Activated T-cell treated with anti-CD3 and anti-CD28 coated beads, Interleukin-2, amount 50 U/mL, for 48 hours (primary cell): ENCODE measurements at regions not wholly inside any gene's neighbourhood (a gene's known extent, or its start where the extent isn't known, plus 50 kb on each side); places are given as distances from the start of the nearest gene placed in this dataset.

Source experiments
- DNase-seq, 2 experiments: peaks; one replicate each; pipeline ENCODE4 v3.0.0-alpha.2; 2020

DNA sequence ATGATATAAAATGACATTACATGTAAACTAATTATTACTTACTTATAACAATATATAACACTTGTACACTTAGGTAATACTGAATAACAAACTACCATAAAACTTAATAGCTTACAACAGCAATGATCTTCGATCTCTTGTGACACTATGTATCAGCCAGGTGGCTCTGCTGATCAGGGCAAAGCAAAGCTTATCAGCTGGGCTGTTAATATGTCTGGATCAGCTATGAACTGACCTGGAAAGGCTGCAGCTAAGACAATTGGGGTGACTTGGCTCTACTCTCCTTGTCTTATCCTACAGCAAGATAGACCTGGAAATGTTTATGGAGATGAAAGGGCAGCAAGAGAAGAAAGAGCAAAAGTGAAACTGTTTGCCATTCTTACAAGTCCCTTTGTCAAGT is 511.3 kb downstream of the TLR4 start:
- no peak for DNase-seq

DNA sequence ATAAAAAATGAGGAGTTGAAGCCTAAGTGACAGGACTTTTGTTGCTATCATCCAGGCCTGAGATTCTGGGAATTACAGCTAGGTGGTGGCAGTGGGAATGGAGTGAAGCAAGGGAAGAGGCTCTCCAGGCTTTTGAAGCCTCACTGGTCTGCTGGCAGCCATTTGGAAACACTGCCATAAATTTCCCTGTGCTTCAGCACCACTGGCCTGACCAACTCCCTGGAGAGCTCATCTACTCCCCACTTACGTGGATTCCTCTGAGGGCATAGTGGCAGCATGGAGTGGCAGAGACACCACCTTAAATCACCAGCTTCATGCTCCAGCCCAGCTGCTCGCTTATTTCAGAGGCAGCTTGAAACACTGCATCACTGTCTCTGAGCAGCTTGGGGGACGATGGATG is 518.2 kb downstream of the TLR4 start:
- no peak for DNase-seq

DNA sequence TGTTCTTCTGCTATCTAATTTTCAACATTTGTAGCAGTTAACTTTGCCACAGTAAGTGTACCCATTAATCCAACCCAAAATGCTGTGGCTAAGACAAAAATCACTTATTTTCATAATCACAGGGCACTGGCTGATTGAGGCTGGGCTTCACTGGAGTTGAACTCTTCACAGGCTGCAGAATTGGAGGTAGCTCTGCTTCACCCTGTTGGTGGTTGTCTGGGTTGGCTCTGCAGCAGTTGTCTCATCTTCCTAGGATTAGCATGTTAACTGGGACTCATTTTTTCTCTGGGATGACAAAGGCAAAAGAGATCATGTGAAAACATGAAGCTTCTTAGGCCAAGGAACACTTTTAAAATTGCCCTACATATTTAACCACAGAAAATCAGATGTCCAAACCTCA is 518.9 kb downstream of the TLR4 start:
- DNase-seq, result no peak

DNA sequence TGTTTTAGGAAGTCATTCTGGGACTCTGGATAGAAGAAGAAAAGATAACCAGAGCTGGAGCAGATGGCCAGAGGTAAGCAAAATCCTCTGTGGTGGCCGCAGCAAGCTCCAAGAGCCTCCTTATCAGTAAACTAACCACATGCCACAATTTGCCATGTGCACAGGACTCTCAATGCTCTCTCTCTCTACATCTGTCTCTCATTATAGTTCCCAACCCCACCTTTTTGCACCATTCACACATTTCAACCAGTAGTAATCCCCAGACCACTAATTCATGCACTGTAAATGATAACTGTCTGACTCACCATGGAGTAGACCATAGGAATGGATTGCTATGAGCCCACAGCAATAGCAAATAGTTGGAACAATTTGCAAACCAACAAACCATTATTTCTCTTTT is 526.1 kb downstream of the TLR4 start:
- DNase-seq, result no peak

DNA sequence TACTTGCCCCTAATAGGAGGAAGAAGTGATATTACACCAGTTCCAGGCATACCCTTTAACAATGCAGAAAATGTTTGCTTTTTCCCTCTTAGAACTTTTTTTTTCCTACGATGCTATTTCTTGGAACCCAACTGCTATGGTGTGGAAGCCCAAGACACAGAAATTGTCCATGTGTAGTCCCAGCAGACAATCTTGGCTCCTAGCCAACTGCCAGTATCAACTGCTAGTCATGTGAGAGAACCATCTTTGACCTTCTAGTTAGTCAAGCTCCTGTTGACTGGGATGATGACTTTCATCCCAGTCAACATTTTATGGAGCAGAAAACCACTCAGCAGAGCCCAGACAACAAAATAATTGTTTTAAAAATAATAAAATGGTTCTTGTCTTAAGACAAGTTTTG is 532.4 kb downstream of the TLR4 start:
- no peak for DNase-seq

DNA sequence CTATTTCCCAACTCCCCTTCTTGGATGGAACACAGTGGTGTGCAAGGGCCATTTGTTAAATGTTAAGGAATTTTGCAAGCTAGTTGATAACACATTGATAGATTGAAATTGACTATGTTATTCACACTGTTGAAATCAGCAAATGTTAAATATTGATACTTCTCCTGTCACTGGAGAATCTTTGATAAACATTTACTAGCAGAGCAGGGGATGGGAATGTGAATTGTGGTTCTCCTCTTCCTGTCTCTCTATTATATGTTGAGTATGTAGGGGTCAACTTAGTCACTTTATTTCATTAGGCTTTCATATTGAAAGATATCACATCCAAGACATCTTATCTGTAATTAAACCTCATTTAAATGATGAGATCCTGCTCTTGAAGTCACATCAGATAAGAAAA is 533.9 kb downstream of the TLR4 start:
- no peak for DNase-seq

DNA sequence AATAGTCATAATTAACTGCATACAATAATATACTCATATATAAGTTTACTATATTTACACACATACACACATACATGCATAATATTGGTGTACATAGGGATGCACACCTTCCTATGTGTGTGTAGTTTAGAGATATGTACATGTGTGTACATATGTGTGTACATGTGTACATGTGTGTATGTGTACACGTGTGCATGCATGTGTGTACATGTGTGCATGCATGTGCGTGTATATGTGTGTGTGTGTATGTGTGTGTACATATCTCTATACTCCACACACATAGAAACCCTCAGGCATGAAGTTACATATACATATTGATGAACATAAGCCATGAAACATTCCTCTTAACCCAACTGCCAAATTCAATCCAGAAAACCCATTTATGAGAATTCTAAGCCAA is 547.8 kb downstream of the TLR4 start:
- DNase-seq, result no peak

DNA sequence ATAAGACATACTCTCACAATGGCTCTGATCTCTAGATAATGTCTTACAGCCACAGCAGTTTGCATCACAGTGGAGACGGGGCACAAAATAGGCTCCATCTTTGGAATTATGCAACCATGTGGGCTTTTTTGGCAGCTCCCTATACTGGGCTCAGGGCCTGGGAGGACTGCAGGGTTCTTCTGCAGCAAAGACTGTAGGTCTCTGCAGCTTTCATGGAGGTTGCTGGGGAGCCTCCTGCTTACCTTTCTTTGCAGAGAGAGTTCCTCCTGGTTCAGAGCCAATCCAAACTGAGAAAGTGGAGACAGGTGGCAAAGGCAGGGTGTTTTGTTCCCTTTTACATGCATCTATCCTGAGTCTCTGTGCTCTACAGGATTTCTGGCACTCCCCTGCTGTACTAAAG is 558.0 kb downstream of the TLR4 start:
- no peak for DNase-seq

DNA sequence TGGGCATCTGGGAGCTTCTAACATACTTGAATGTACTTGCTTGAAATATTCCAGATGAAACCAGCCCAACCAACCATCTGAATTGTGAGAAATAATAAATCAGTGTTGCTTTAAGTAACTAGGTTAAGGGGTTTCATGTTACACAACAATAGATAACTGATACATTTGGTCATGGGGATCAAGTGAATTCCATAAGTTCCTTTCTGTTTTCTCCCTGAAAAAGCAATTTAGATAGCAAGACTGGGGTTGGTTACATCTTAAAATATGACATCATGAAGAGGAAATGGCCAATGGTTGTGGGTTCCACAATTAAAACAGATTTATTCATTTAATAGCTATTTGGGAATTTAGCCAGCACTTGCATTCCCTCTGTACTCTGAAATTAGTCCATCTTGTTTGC is 559.7 kb downstream of the TLR4 start:
- DNase-seq, result no peak

DNA sequence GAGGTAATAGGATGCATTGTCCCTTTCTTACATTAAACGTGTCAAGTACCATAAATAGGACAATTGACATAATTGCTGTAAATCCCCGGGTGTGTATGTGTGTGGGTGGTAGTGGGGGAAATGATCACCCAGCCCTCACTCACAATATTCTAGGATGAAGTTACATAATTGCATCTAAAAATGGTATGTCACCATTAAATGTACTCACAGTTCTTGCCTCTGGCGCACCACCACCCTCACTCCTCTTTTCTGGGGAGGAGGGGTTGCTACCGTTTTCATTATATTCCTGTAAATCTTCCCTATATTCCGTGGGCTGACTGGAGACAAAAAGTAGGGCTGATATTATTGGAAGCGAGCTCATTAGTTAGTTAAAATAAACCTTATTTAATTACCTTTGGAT is 563.8 kb downstream of the TLR4 start:
- no peak for DNase-seq

DNA sequence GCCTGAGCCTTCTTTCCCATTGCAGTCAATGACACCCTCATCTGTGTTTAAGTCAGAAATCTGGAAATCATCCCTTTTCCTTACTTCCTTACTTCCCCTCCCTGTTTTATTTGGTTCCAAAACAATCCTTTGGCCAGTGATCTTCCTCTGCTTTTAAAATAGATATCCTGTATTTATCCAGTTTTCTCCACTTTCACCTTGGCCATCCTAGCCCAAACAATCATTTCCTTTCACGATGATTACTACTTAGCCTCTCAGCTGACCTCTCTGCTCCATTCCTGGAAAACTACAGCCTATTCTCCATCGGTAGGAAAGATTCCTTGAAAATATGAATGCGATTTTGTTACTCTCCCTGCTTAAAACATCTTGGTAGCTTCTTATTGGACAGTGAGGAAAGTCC is 565.4 kb downstream of the TLR4 start:
- no peak for DNase-seq

DNA sequence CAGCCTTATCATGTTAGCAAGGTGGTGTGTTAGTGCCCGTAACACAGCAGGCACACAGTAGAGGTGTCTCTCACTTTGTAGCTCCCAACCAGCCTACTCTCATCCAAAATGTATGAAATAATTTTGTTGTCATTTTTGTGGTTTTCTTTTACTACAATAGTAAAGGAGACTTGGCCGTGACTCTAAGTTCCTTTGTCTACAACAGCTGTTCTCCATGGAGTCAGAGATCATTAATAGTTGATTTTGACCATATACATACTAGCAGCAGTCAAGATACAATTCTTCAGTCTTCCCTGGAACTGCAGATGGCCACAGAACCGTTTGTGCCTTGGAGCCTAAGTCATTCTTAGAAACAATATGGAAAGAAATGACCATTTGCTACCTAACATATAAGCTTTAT is 567.1 kb downstream of the TLR4 start:
- no peak for DNase-seq

DNA sequence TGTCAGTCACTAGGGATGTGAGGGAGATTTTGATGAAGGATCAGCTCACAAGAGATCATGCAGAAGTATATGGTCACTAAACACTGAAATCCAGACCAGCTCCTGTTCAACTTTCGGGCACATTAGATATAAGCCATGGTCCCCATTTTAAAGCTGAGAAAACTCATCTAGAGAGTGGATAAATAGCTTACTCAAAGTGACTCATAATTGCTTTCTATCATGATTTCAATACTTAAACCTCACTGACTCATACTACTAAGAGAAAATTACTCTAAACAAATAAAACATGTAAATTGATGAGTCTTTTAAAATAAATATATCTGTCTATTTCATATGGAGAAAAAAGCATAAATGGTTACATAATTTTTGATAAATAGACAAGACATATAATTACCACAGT is 567.7 kb downstream of the TLR4 start:
- DNase-seq, result no peak

DNA sequence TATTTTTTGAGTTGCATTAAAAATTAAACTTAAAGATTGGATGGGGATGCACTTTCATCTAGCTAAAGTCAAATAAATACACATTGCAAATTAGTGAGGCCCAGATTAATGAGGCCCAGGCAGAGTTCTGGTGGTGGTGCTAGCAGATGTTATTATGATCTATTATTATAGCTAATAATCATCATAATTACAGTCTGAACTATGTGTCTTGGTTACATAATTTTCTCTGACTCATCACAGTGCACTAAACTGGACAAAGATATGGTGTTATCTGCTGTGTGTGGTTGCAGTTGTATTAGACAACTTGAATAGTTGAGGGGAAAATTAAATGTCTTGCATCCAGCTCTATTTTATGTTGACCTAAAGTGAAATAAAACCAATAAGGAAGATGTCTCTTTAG is 568.8 kb downstream of the TLR4 start:
- no peak for DNase-seq

DNA sequence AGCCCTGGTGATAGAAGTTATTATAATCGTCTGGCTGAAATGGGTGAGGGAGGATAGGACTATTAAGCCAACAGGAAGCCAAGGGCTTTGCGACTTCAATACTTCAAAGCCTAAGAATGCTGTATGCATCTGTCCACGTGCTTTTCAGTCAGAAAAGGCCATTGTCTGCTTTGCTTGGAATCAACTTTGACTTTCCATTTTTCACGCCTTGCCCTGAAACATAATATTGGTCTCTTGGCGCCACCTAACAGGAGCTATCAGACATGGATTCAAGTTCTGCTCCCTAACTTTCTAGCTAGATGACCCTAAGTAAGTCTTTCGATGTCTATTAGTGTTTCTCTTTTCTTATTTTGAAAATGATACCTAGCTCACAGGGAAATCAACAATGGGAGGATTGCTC is 572.6 kb downstream of the TLR4 start:
- no peak for DNase-seq

DNA sequence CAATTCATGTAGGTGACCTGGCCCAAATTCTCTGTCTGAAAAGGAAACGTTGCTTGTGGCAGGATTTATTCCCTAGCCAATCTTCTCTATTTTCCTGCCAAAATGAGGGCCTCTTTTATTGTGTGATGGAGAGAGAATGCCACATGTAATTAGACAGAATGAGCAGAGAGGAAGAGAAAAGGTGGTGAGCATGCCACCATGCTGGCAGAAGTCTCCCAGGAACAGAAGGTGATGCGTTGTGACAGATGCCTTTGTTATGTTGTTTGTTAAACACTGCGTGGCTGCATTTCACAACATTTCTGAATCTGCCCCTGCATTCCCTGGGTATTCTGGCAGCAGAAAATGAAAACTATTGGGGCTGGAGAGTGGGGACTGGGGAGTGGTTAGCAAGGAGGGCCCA is 577.6 kb downstream of the TLR4 start:
- DNase-seq, result no peak

DNA sequence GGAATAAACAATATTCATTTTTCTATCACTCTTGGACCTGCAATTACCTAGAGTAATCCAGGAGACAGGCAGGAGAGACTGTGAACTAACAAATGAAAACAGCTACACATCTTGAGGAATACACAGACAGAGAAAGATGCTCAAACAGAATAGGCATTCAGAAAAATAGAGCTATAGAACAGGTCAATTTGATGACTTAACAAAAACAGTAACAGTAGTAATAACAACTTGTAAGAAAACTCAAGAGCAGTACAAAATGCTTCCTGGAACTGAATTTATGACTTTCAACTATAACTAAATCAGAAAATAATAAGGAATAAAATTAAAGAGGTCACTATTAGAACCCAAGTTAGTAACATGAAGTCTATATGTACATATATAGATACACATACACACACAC is 579.3 kb downstream of the TLR4 start:
- no peak for DNase-seq

DNA sequence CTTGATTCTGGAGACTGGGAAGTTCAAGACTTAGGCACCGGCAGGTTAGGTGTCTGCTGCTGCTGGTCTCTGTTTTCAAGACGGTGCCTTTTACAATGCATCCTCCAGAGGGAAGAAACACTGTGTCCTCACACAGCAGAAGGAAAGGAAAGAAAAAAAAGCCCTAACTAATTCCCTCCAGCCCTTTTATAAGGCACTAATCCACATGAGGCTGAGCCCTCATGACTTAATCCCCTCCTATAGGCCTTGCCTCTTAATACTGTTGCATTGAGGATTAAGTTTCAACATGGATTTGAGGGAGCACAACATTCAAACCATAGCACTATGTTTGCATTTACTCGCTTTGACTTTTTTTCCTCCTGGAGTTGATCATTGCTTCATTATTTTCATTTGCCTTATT is 585.9 kb downstream of the TLR4 start:
- DNase-seq, result no peak

DNA sequence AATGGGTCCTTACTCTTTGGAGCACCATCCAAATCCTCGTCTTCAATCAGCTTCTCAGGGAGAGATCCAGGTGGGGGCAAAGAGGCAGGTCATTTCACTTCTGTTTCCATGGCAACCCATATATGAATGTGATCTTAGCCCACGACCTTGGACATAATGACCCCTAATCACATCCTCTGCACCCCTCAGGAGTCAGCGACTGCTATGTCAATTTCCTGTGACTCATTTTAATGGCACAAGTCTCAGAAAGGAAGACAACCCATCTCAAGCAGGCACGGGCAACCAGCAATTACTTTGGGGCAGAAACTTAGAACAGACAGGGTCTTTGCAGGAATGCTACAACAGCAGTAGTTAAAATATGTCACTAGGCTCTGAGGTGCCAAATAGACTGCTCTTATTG is 591.2 kb downstream of the TLR4 start:
- DNase-seq, result no peak

DNA sequence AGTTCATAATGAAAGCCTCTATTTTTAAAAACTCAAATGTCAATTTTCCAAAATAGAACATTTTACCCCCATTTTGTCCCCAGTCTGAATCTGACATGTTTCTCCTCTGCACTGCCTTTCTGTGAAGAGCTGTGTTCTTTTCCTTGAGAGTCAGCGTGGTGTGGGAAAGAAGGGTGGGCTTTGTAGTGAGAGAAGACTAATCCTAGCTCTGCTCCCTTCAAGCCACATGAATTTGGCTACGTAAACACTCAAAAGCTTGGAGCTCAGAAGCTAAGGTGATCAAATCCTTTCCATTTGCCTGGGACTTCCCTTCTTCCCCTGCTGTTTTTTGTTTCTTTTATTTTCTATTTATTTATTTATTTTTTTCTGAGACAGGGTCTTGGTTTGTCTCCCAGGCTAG is 598.5 kb downstream of the TLR4 start:
- DNase-seq, result no peak

DNA sequence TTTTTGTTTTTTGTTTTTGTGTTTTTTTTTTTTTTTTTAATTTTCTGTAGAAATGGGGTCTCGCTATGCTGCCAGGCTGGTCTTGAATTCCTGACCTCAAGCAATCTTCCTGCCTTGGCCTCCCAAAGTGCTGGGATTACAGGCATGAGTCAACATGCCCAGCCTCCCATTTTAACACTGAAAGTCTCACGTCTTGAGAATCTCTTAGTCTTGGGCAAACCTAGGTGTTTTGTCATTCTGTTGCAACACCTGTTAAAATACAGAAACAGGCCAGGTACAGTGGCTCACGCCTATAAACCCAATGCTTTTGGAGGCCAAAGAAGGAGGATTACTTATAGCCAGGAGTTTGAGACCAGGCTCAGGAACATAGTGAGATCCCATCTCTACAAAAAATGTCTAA is 599.0 kb downstream of the TLR4 start:
- no peak for DNase-seq

DNA sequence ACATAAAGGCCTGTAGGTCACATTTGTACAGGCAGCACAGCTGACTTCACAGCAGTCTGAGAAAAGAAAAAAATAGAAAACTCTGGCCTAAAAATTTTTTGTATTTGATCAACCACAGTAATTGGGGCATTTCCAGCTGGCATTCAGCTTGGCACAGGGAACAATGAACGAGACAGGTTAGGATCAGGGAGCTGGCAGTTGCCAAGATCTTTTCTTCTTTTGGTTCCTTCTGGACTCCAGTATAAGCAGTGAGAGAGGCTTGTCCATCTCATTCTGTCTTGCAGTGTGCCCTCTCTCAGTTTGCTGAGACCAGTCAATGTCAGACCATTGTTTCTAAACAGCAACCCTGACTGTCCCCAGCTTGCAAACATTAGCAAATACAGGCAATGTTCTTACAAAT is 601.1 kb downstream of the TLR4 start:
- DNase-seq, result no peak

DNA sequence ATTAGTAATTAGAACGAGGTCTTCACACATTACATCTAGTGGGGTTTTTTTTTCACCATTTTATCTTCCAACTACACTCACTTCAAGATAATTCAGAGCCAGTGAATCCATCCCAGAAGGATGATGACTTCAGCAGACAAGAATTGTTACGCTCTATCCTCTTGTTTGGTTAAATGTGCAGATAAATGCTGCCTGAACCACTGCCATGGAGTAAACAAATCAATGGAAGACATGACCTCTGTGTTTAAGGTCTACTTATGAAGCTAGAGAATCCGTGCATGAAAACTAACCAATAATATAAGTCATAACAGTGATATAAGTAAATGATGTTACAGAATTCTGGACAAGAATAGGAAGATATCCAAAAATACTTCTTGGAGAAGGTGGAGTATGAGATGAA is 602.6 kb downstream of the TLR4 start:
- no peak for DNase-seq

DNA sequence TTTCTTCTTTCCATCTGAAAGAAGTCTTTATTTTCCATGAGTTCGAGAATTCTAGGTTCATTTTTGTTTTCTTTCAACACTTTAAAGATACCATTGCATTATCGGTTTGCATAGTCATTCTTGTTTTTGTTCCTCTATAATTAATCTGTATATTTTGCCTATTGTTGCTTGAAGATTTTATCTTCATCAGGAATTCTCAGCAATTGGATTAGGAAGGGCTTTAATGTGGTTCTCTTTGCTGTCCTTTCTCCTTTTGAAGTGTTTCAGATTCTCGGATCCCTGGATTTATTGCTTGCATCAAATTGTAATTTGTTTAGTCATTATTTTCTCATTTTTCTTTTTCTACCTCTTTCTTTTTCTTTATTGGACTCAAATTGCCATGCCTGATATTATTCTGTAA is 609.8 kb downstream of the TLR4 start:
- DNase-seq, result no peak

DNA sequence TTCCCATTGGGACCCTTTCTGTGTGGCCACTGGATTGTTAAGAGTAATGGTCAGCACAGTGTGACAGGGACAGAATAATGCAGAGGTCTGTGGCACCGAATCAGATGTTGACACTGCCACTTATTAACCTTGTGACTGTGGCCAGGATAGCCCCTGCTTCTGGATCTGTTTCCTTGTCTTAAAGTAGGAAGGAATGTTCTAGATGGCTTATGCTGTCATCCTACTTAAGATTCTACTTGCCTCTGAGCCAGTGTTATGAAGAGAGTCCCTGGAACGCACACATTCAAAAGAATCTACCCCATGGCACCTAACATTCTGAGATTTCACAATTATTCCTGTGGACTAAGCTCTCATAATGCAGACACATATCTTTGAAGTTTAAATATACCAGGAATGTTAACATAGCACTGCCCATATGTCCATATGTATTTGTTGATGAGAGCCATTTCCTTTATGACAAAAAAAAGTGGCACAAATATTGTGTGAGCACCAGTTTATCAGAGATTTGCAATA is 612.7 kb downstream of the TLR4 start:
- DNase-seq, result no peak

DNA sequence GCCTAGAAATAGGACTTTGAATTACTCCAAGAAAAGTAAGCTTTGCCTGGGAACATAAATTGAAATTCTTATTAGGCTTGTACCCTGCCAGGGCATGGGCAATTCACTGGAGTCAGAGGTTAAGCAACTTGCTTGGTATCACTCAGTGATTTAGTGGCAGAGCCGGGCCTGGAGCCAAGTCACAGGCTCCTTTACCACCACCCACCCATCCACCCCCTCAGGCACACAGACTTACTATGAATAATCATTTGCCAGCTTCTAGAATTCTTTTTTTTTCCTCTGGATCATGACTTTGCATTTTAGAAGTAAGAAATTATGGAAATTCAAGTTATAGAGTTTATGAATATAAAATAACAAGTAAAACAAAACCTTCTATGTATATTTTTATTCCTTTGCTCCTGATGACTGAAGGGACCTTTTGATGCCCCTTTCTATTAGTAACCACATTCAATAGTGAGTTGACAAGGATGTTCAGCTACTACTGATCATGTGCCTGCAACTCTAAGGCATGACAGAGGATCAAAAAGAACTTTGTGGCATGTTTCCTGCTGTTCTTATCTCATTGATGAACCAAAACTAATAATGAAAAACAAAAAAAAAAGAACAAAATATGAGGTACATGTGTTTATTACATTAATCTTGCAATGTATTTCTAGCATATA is 614.7 kb downstream of the TLR4 start:
- DNase-seq, result no peak
